ENCODE measurements at regions not wholly inside any gene's neighbourhood (a gene's known extent, or its start where the extent isn't known, plus 50 kb on each side); places are given as distances from the start of the nearest gene placed in this dataset.

DNA sequence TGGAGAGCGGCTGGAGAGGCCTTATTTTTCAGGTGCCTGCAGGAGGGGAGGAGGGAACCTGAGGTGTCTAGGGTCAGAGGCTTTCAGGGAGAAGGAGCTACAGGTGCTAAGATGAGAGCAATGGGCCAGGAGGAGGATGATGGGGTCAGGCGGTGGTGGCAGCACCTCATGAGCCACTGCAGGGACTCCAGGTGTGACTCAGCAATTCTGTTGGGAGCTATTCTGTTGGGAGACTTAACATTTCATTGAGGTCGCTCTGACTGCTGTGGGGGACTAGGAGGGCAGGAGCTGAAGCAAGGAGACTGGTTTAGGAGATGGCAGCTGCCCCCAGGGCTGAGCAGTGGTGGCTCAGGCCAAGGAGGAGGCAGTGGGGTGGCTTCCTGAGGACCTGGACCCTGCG is 65.0 kb downstream of the CLDN34 start:
- TF ChIP-seq, protein P1, sequence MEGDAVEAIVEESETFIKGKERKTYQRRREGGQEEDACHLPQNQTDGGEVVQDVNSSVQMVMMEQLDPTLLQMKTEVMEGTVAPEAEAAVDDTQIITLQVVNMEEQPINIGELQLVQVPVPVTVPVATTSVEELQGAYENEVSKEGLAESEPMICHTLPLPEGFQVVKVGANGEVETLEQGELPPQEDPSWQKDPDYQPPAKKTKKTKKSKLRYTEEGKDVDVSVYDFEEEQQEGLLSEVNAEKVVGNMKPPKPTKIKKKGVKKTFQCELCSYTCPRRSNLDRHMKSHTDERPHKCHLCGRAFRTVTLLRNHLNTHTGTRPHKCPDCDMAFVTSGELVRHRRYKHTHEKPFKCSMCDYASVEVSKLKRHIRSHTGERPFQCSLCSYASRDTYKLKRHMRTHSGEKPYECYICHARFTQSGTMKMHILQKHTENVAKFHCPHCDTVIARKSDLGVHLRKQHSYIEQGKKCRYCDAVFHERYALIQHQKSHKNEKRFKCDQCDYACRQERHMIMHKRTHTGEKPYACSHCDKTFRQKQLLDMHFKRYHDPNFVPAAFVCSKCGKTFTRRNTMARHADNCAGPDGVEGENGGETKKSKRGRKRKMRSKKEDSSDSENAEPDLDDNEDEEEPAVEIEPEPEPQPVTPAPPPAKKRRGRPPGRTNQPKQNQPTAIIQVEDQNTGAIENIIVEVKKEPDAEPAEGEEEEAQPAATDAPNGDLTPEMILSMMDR (IDR thresholded peaks at IDR 0.05; ENCODE audit: unreplicated experiment), result no peak
- CTCF ChIA-PET, result interaction anchor here (0.5 to 2.6 kb wide), 2 partner anchors 88 to 105 kb away, joined by 3 to 9 read pairs; no protein-coding TSS in a partner anchor

DNA sequence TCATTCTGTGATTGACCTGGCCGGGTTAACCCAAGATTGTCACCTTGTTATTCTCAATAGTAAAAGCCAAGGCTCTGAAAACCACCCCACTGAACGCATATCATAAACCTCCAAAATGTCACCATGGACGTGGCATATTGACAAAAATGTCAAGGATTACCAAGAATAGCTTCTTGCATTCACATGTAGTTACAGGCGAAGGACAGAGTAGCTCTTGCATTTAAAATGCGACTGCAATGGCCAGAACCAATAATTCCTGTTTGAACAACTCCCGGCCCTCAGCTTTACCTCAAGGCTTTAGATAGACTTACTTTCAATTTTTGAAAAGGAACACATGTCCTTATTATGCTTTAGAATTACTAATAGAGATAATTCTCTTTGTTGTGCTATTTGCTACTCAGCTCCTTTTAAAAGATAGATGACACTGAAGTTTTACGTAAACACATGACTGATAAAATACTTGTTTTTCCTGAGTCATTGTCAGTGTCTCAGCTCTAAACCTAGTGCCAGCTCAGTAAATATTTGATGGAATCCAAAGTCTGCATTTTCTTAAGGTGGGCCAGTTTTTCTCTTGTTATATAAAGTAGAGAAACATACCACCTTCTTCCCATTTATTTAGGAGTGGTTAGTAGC is 66.3 kb downstream of the CLDN34 start:
- DNase-seq (ENCODE audit: unreplicated experiment), result no peak
- no peak overlapping the region for H3K4me3 Mint-ChIP-seq (ENCODE audit: unreplicated experiment)
- no peaks in the 10 kb centered on the region for H3K27me3 Mint-ChIP-seq (ENCODE audit: insufficient read depth, unreplicated experiment)
- intact Hi-C loops (cut with micrococcal nuclease), result no loop called here
- H3K9me3 Mint-ChIP-seq (ENCODE audit: unreplicated experiment), result no peaks in the 10 kb centered on the region
- peaks cover 18% of the 10 kb centered on the region for H3K4me1 Mint-ChIP-seq (ENCODE audit: insufficient read depth, unreplicated experiment)
- ChIA-PET POLR2A (interaction anchor here (1.2 kb wide), 1 partner anchor 16 kb away, joined by 5 read pairs; no protein-coding TSS in a partner anchor), CTCF (interaction anchor here (0.6 to 2.6 kb wide), 4 partner anchors 13 to 87 kb away, joined by 3 to 9 read pairs (median 4); no protein-coding TSS in a partner anchor)
- no peaks in the 10 kb centered on the region for H3K36me3 Mint-ChIP-seq (ENCODE audit: insufficient read depth, unreplicated experiment)
- TF ChIP-seq, protein P1 (IDR thresholded peaks at IDR 0.05; ENCODE audit: unreplicated experiment), result no peak
- no TSS peak for BruUV-seq (replicated peaks)
- no peak overlapping the region for H3K27ac Mint-ChIP-seq (ENCODE audit: low read depth, unreplicated experiment)

More for the DNA sequence above, 65.0 kb downstream of the CLDN34 start:
- Mint-ChIP-seq H3K4me3 (ENCODE audit: unreplicated experiment) (no peak overlapping the region), H3K36me3 (ENCODE audit: insufficient read depth, unreplicated experiment) (no peaks in the 10 kb centered on the region), H3K27ac (ENCODE audit: low read depth, unreplicated experiment) (no peak overlapping the region), H3K4me1 (ENCODE audit: insufficient read depth, unreplicated experiment) (peaks cover 18% of the 10 kb centered on the region), H3K27me3 (ENCODE audit: insufficient read depth, unreplicated experiment) (no peaks in the 10 kb centered on the region), H3K9me3 (ENCODE audit: unreplicated experiment) (no peaks in the 10 kb centered on the region)
- POLR2A ChIA-PET, result no interaction called here
- DNase-seq (ENCODE audit: unreplicated experiment), result no peak
- no TSS peak for BruUV-seq (replicated peaks)
- intact Hi-C loops (cut with micrococcal nuclease), result no loop called here

DNA sequence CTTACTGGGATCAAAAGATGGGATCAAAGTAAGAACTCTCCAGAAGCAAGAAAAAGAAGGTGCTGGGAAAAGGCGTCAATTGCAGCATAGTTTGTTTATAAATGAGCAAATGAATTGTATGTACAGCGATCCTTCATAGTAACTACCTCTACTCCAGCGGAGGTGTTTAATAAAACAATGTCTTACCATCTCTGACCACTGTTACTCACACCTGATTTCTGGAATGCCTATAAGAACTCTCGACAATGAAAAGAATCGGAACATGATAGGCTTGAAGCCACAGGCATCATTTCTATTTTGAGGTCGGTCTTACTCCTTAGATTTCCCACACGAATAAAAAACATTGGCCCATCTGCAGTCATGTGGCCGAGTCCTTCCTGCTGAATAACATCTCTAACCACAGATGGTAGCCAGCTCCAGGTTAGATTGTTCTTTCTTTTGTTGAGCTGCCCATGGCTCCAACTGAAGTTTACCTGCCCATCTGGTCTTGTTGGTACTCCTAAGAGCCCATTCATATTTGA is 67.6 kb downstream of the CLDN34 start:
- Mint-ChIP-seq H3K36me3 (ENCODE audit: insufficient read depth, unreplicated experiment) (no peaks in the 10 kb centered on the region), H3K4me3 (ENCODE audit: unreplicated experiment) (no peak overlapping the region), H3K4me1 (ENCODE audit: insufficient read depth, unreplicated experiment) (peaks cover 21% of the 10 kb centered on the region), H3K27ac (ENCODE audit: low read depth, unreplicated experiment) (no peak overlapping the region), H3K9me3 (ENCODE audit: unreplicated experiment) (no peaks in the 10 kb centered on the region), H3K27me3 (ENCODE audit: insufficient read depth, unreplicated experiment) (no peaks in the 10 kb centered on the region)
- BruUV-seq (replicated peaks), result no TSS peak
- intact Hi-C loops (cut with micrococcal nuclease), result no loop called here
- POLR2A ChIA-PET, result interaction anchor here (0.6 kb wide), 1 partner anchor 24 kb away, joined by 3 read pairs; no protein-coding TSS in a partner anchor
- CTCF ChIA-PET, result no interaction called here
- TF ChIP-seq, protein P1 (IDR thresholded peaks at IDR 0.05; ENCODE audit: unreplicated experiment), result no peak
- no peak for DNase-seq (ENCODE audit: unreplicated experiment)

DNA sequence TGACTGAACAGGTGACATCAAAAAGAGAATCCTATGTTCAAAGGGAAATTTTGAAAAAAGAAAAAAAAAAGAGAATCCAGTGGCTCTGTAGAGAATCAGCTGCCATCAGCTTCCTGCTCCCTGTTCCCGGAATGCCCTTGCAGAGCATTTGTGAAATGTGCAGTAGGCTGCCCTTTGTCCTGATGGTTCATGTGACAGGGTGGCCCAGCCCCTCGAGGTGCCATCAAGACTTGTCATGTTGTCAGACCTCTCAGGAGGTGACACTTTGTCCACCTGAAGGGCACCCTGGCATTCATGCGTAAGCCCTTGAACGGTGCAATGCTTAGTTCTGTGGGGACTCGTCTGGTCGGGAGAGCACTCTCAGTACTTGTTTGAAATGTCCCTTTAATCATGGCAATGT is 71.4 kb downstream of the CLDN34 start:
- no peak overlapping the region for H3K4me3 Mint-ChIP-seq (ENCODE audit: unreplicated experiment)
- peaks cover 9% of the 10 kb centered on the region for H3K4me1 Mint-ChIP-seq (ENCODE audit: insufficient read depth, unreplicated experiment)
- H3K36me3 Mint-ChIP-seq (ENCODE audit: insufficient read depth, unreplicated experiment), result peaks cover 7% of the 10 kb centered on the region
- no peaks in the 10 kb centered on the region for H3K9me3 Mint-ChIP-seq (ENCODE audit: unreplicated experiment)
- H3K27me3 Mint-ChIP-seq (ENCODE audit: insufficient read depth, unreplicated experiment), result no peaks in the 10 kb centered on the region
- no peak for DNase-seq (ENCODE audit: unreplicated experiment)
- BruUV-seq (replicated peaks), result no TSS peak
- H3K27ac Mint-ChIP-seq (ENCODE audit: low read depth, unreplicated experiment), result no peak overlapping the region
- intact Hi-C loops (cut with micrococcal nuclease), result no loop called here
- TF ChIP-seq, protein P1 (IDR thresholded peaks at IDR 0.05; ENCODE audit: unreplicated experiment), result no peak
- ChIA-PET CTCF (no interaction called here), POLR2A (interaction anchor here (0.6 kb wide), 1 partner anchor 644 kb away, joined by 3 read pairs; no protein-coding TSS in a partner anchor)

Data from MCF 10A (cell line).